Femur (tissue), 1 donor: ENCODE measurements at regions not wholly inside any gene's neighbourhood (a gene's known extent, or its start where the extent isn't known, plus 50 kb on each side); places are given as distances from the start of the nearest gene placed in this dataset.
"Not testable (repeated sequence)": the region's sequence is repeated elsewhere in the genome, so short reads cannot be mapped to it uniquely, and the experiment has no call there.

Experiments used
- DNase-seq: peaks from one replicate; pipeline ENCODE4 v3.0.0-alpha.2; 2017

DNA sequence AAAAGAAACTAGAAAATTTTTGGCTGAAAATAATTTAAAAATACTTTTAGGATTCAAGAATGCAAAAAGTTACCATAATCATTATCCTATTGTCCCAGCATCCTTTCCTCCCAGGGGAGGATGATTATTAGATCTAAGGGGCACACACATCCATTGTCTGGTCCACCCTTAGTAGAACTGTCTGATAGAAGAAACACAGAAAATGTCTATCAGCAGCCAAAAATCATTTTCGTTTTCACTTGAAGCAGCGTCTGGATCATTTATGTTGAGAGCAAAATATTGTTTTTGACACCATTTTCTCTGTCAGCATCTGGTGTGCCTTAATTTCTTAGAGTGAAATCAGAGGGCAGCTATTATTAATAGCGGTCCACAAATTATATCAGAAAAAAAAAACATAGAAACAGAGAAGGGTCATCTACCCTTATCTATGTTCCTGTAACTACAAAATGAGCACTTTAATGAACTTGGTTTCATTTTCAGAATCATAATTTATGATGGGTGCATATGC lies 446.3 kb downstream of the TRAM1L1 start:
- no peak for DNase-seq

DNA sequence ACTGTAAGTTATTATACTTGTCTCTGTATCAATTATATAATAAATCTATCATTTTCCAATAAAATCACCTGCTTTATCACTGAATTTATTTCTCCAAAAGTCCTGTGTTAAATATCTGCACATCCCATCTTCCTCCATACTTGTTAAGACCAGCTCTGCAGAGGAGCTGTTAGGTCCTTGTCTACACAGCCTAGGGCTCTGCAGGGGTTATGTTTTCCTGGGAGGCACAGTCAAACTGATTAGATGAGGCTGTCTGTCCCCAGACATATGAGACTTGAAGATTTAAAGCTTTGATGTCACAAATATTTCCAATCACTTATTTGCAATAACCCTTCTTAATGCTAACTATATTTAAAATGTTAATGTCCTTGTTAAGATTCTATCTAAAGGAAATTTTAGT lies 446.8 kb downstream of the TRAM1L1 start:
- DNase-seq, result no peak

DNA sequence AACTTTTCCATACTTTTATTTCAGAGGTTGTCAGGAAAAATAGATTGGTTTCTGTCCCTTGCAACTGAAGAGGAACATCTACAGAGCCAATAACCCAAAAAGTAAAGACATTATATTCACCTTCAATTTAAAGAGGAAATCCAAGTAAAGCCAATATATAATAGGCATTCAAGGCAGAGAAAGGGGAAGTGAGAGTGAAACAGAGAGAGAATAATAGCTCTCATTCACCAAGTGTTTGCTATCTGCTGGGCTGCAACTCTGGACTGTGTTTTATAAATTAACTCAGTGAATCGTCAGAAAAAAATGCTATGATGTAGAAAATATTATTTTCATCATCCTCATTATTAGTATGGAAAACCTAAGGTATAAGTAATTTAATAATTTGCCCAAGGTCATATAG lies 448.5 kb downstream of the TRAM1L1 start:
- DNase-seq, result no peak

DNA sequence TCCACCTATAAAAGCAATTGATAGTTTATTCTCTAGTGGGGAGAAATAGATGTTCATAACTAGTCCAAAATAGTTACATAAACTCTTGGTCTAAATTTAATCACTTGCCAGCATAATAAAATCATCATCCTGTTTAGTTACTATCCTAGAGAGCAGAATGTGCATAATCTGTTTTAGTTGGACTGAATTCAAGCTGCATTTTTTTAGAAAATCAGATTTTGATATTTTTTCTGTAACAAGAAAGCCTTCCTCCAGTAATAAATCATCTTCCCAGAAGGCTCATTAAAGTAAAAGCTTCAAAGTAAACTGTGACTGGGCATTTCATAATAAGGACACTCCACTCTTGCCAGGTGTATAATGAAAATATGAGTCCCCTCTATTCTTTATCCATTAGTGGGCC lies 453.1 kb downstream of the TRAM1L1 start:
- no peak for DNase-seq

DNA sequence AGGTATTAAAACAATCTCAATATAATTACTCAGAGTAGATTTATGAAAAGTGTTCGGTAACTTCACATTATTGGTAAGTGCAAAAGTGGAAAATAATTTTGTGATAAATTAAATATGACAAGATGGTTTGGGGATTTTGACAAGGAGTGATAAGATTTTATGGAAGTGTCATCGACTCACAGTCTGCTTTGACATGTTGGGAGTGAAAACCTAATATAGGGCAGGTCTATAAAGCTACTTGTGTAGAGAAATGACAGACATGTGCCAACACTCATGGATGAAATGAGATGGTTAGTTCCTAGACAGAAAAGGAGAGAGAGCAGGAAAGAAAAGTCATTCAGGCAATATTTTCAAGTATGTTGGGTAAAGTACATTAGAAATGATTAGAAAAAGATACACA lies 456.8 kb downstream of the TRAM1L1 start:
- DNase-seq, result no peak

DNA sequence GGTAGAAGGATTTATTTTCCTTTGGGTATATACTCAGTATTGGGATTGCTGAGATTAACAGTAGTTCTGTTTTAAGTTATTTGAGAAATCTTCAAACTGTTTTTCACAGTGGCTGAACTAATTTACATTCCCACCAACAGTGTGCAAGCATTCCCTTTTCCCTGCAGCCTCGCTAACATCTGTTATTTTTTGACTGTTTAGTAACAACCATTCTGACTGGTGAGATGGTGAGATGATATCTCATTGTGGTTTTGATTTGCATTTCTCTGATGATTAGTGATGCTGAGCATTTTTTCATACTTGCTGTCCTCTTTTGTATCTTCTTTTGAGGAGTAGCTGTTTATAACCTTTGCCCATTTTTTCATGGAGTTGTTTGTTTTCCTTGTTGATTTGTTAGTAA lies 457.8 kb downstream of the TRAM1L1 start:
- no peak for DNase-seq

DNA sequence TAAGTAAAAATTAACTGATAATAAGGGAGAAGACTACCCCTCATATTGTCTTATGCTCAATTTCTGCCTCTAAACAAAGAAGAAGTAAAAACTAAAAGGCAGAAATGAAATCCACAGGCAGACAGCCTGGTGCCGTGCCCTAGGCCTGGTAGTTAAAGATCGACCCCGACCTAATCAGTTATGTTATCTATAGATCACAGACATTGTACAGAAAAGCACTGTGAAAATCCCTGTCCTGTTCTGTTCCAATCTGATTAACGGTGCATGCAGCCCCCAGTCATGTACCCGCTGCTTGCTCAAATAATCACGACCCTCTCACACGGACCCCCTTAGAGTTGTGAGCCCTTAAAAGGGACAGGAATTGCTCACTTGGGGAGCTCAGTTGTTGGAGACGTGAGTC lies 465.9 kb downstream of the TRAM1L1 start:
- DNase-seq, result not testable (repeated sequence)

DNA sequence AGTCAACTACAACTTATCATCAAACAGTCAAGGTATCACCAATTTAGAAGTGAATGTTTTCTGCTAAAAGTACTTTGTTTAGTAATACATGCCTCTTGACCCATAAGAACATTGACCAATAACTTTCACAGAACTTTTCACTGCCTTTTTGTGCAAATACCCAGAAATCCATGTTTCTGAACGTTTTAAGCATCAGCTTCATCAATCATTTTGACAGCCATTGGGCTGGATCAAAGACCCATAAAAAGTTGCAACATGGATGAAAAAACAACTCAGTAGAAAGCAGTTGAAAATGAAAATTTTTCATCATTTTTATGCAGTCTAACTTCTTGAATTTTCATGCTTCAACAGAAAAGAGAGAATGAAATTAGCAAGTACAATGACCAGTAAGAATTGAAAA lies 466.7 kb downstream of the TRAM1L1 start:
- DNase-seq, result no peak

DNA sequence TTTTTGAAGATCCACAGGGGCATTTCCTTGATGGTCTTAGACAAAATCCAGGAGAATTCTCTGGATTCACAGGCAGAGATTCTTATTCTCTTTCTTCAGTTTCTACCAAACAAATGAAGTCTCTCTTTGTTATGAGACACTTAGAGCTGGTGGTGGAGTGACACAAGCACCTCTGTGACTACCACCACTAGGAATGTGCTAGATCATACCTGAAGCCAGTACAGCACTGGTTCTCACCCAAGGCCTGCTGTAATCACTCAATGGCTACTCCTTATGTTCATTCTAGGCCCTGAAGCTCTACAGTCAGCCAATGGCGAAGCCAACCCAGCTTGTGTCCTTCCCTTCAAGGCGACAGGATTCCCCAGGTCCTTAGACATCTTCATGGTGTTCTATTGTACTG lies 482.3 kb downstream of the TRAM1L1 start:
- DNase-seq, result no peak

DNA sequence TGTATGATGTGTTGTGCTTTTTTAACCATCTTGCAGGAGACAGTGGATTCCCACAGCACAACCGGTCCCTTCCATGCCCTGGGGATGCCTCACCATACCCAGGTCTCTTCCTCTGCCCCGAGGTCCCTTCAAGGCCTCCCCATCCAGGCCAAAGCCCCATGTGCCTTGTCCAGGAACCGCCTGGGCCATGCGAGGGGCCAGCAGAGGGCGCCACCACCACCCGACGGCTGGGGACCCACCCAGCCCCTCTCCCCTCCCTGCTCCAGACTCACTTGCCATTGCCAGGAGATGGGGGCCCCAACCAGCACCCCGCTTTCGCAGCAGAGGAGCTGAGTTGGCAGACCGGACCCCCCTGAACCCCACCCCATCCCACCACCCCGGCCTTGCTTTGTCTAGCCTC lies 485.5 kb downstream of the TRAM1L1 start:
- no peak for DNase-seq

DNA sequence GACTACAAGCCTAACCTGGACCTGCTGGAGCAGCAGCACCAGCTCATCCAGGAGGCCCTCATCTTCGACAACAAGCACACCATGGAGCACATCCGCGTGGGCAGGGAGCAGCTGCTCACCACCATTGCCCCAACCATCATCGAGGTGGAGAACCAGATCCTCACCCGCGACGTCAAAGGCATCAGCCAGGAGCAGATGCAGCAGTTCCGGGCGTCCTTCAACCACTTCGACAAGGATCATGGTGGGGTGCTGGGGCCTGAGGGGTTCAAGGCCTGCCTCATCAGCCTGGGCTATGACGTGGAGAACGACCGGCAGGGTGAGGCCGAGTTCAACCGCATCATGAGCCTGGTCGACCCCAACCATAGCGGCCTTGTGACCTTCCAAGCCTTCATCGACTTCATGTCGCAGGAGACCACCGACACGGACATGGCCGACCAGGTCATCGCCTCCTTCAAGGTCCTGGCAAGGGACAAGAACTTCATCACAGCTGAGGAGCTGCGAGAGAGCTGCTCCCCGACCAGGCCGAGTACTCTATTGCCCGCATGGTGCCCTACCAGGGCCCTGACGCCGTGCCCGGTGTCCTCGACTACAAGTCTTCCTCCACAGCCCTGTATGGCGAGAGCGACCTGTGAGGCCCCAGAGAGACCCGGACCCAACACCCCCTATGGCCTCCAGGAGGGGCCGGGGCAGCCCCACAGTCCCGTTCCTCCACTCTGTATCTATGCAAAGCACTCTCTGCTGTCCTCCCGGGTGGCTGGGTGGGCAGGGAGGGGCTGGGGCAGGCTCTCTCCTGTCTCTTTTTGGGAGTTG lies 486.2 kb downstream of the TRAM1L1 start:
- DNase-seq, result no peak

DNA sequence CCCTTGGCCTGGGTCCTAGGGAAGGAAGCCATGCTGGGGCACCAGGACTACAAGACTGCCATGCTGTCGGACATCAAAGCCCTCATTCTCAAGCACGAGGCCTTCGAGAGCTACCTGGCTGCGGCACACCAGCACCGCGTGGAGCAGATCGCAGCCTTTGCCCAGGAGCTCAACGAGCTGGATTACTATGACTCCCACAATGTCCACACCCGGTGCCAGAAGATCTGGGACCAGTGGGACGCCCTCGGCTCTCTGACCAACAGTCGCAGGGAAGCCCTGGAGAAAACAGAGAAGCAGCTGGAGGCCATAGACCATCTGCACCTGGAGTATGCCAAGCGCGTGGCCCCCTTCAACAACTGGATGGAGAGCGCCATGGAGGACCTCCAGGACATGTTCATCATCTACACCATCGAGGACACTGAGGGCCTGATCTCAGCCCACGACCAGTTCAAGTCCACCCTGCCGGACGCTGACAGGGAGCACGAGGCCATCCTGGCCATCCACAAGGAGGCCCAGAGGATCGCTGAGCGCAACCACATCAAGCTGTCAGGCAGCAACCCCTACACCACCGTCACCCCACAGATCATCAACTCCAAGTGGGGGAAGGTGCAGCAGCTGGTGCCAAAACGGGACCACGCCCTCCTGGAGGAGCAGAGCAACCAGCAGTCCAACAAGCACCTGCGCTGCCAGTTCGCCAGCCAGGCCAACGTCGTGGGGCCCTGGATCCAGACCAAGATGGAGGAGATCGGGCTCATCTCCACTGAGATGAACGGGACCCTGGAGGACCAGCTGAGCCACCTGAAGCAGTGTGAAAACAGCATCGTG lies 487.0 kb downstream of the TRAM1L1 start:
- DNase-seq, result no peak

DNA sequence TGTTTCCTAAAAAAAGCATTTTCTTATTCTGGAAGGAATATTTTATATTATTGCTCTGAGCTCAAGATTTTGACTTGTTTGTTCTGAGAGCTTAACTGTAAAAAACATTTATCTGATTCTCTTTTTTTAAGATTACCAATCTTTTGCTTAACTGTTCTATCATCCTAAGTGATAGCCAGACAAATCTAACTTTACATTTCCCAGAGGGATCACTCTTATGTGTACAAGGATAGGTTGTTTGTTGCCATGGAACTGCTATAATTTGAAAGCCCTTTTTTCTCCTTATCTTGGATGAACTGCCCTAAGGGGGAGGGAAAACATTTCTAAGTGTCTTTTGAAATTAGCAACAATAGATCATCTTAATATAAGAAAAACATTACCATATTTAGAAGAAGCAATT lies 494.7 kb downstream of the TRAM1L1 start:
- DNase-seq, result no peak

DNA sequence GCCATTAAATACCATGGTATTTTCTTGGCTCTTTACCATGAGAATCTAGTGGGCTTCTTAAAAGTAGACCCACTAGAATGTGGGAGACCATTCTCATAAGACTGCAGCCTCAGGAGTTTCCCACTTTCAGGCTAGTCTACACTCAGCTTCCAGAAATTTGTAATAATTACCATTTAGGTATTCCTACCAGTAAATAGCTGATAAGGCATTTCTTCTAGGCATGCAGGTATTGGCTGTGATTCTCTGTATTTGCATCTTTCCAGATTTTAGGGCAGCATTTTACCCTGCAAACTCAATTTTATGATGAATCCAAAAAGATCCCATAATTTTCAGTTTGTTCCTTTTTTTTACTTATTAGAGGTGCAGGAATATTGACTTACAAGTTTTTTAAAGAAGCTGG lies 496.6 kb downstream of the TRAM1L1 start:
- no peak for DNase-seq

DNA sequence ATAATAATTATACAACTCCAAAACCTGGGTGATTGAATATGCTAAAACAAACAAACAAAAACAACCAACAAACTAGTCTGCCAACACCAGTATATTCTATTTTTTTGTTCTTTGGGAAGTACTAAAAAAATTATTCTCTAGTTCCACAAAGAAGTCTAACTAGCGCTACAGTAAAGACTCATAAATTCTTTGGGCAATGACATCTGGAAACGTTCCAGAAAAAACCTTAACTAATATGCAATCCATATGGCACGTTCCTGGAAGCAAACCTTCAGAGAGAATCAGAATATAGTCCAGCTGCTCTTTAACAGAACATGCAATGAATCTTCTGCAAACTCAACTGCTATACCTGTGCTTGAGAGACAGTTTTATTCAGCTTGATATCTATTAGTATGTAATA lies 500.1 kb downstream of the TRAM1L1 start:
- no peak for DNase-seq

DNA sequence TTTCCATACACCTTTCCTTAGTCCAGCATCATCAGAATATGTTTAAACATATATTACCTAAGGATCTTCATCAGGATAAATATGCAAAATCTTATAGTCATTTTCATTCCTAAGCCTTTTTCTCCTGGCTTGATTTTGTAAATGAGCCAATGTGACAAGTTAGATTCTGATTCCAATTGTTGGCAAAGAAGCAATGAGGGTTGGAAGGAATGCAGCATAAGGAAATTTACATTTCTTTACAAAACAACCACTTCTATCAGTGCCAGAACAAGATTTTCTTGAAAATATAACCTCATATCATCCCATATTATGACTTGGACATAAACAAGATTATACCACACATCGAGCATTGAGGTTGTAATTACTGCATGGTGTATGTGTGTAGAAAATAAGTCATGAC lies 508.1 kb downstream of the TRAM1L1 start:
- no peak for DNase-seq

DNA sequence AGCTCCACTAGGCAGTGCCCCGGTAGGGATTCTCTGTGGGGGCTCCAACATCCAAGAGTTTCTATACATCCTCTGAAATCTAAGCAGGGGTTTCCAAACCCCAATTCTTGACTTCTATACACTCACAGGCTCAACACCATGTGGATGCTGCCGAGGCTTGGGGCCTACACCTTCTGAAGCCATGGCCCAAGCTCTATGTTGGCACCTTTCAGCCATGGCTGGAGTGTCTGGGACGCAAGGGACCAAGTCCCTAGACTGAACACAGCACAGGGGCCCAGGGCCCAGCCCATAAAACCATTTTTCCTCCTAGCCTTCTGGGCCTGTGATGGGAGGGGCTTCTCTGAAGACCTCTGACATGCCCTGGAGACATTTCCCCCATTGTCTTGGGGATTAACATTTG lies 511.8 kb downstream of the TRAM1L1 start:
- DNase-seq, result no peak

DNA sequence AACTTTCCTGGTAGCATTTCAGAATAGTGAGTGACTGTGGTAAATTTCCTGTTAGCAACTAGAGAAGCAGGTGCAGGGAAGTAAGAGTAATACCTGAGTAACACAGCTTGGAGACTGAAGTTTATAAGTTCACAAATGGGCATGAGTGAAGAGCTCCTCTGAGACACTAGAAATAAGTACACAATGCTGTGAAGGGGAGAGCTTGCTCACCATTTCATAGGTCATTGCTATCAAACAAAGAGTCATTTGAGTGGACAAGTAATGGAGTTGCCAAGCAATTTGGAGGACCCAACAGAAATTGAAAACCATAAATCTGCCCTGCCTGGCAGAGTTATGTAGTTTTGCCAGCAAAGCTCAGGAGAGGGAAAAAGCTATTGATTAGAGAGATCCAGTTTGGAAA lies 523.6 kb downstream of the TRAM1L1 start:
- DNase-seq, result no peak

DNA sequence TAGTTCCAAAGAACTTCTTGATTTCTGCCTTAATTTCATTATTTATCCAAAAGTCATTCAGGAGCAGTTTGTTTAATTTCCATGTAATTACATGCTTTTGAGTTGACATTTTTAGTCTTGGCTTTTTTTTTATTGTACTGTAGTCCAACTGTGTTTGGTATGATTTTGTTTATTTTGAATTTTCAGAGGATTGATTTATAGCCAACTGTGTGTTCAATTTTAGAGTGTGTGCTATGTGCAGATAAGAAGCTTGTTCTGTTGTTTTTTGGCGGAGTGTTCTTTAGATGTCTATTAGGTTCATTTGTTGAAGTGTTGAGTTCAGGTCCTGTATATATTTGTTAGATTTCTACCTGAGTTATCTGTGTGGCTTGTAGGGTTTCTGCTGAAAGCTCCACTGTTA lies 533.6 kb downstream of the TRAM1L1 start:
- DNase-seq, result no peak

DNA sequence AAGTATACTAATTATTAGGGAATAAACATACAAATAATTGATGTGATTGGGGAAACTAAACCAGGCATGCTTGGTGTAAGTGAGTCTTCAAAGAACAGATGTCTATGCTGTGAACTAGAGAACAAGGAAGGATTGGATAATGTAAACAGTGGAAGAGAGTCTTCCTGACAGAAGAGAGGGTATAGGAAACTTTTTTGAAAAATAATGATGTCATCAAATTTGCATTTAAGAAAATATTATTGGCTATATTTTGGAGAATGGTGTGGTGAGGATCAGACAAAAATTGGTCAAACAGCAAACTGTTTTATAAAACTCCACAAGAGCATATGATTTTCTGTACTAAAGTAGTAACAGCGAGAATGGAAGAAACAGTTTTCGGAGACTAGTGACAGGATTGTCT lies 537.7 kb downstream of the TRAM1L1 start:
- no peak for DNase-seq

DNA sequence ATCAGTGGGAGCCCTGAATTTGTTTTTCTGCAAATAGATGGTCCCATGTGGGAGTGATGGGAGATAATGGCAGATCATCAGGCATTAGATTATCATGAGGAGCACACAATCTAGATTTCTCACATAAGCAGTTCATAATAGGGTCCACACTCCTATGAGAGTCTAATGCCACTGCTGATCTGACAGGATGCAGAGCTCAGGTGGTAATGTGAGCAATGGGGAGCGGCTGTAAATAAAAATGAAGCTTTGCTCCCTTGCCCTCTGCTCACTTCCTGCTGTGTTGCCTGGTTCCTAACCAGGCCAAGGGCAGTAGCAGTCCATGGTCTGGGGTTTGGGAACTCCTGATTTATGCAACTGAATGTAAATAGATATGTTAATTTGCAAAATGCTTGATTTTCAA lies 538.6 kb downstream of the TRAM1L1 start:
- DNase-seq, result no peak

DNA sequence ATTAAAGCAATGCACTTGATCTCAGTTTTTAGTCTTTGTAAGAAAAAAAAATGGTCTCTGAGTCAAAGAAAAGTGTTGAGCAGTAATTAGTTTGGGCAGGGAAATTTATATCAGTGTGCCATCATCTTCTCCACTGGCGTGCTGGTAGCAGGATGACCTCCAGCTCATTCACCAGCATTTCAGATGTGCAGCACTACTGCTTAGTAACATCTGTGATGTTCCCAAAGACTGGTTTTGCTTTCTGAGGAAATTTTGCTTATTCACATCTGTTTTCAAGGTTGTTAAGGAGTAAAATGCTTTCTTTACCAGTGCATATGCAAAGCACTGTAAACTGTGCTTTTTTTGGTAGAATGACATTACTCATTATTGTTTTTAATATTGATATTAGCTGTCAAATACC lies 540.4 kb downstream of the TRAM1L1 start:
- DNase-seq, result no peak

DNA sequence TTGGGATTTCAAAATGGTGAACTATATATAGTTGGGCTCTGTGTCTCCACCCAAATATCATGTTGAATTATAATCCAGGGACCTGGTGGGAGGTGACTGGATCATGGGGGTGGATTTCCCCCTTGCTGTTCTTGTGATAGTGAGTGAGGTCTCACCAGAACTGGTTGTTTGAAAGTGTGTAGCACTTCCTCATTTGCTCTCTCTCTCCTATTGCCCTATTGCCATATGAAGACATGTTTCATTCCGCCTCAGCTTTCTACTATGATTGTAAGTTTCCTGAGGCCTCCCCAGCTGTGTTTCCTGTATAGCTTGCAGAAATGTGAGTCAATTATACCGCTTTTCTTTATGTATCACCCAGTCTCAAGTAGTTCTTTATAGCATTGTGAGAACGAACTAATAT lies 545.6 kb downstream of the TRAM1L1 start:
- DNase-seq, result no peak

DNA sequence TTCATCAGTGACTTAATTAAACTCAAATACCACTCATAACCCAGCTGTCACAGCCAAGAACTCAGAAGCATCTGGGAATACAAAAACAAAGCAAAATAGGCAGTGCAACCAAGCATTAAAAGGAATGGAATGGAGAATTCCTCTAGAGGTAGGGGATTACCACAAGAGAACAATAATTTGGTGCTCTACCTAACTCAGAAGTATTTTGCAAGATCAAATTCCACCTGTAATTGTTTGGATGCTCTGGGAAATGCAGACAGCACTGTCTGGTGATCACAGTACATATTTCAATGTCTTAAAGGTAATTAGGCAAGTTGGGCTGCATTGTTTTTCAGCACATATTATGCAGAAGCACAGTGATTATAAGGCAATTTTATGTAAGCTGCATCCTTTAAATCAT lies 547.5 kb downstream of the TRAM1L1 start:
- DNase-seq, result no peak
